ENCODE measurements at regions not wholly inside any gene's neighbourhood (a gene's known extent, or its start where the extent isn't known, plus 50 kb on each side); places are given as distances from the start of the nearest gene placed in this dataset.

DNA sequence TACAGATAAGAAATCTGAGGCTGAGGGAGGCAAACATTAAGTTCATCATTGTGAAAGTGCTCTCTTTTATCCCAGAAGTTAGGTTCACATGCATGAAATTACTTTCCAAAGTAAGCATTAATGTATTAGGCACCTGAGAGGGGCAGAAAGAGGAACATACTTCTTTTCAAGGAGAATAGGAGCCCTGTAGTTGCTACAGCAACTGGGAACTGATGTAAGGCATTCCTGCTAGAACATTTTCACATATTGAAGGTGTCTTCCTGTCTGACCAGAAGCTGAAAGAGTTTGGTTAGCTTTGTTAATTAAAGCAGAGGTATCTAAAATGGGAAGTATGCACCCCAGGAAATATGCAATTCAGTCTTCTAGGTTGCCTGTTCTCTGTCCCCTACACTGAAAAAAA lies 65.5 kb upstream of the ZBTB20 start:
- TF ChIP-seq, protein P1, sequence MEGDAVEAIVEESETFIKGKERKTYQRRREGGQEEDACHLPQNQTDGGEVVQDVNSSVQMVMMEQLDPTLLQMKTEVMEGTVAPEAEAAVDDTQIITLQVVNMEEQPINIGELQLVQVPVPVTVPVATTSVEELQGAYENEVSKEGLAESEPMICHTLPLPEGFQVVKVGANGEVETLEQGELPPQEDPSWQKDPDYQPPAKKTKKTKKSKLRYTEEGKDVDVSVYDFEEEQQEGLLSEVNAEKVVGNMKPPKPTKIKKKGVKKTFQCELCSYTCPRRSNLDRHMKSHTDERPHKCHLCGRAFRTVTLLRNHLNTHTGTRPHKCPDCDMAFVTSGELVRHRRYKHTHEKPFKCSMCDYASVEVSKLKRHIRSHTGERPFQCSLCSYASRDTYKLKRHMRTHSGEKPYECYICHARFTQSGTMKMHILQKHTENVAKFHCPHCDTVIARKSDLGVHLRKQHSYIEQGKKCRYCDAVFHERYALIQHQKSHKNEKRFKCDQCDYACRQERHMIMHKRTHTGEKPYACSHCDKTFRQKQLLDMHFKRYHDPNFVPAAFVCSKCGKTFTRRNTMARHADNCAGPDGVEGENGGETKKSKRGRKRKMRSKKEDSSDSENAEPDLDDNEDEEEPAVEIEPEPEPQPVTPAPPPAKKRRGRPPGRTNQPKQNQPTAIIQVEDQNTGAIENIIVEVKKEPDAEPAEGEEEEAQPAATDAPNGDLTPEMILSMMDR (IDR thresholded peaks at IDR 0.05; ENCODE audit: insufficient read depth, low read length, poor library complexity, severe bottlenecking) = no peak
- no peak for TF ChIP-seq EZH2phosphoT487 (conservative IDR thresholded peaks at IDR 0.05; ENCODE audit: low read length)

Data from SU-DHL-6 (cell line).